Liver (tissue), 3 donors: ENCODE measurements at regions not wholly inside any gene's neighbourhood (a gene's known extent, or its start where the extent isn't known, plus 50 kb on each side); places are given as distances from the start of the nearest gene placed in this dataset.

Experiments used
- ATF3 ChIP-seq: IDR thresholded peaks from 2 replicates; pipeline ENCODE4 v1.6.1; 2016; ENCODE audit warnings: antibody characterized with exemption
- CTCF ChIP-seq: fragments of 150-350 bp; IDR thresholded peaks from 2 replicates; pipeline ENCODE4 v1.5.1; 2017; ENCODE audit warnings: improper control_type of control experiment, low read depth, low read length; ENCODE audit not compliant: missing input control
- EGR1 ChIP-seq, 2 donors: IDR thresholded peaks; 2 replicates each; pipeline ENCODE4 v1.6.1; 2016 to 2018; ENCODE audit warnings: antibody characterized with exemption in 2 of 2, low read depth in 2 of 2
- FOXA1 ChIP-seq: IDR thresholded peaks from 2 replicates; pipeline ENCODE4 v1.6.1; 2016; ENCODE audit warnings: antibody characterized with exemption
- GABPA ChIP-seq, 2 donors: IDR thresholded peaks in 1 of 2; conservative IDR thresholded peaks in 1 of 2; 2 replicates each; pipeline ENCODE4 v1.6.1; 2016; ENCODE audit warnings: antibody characterized with exemption in 2 of 2, mild to moderate bottlenecking in 1 of 2, moderate library complexity in 1 of 2
- JUND ChIP-seq, 2 donors: IDR thresholded peaks; 2 replicates each; pipeline ENCODE4 v1.6.1; 2016; ENCODE audit warnings: antibody characterized with exemption in 2 of 2
- MAX ChIP-seq: IDR thresholded peaks from 2 replicates; pipeline ENCODE4 v1.6.1; 2016; ENCODE audit warnings: antibody characterized with exemption
- NR2F2 ChIP-seq: IDR thresholded peaks from 2 replicates; pipeline ENCODE4 v1.6.1; 2016; ENCODE audit warnings: antibody characterized with exemption
- RAD21 ChIP-seq, 2 donors: IDR thresholded peaks; 2 replicates each; pipeline ENCODE4 v1.6.1; 2016; ENCODE audit warnings: antibody characterized with exemption in 2 of 2, mild to moderate bottlenecking in 2 of 2
- REST ChIP-seq: IDR thresholded peaks from 2 replicates; pipeline ENCODE4 v1.6.1; 2016; ENCODE audit warnings: antibody characterized with exemption, mild to moderate bottlenecking
- RXRA ChIP-seq, 2 donors: IDR thresholded peaks; 2 replicates each; pipeline ENCODE4 v1.6.1; 2017 to 2018; ENCODE audit warnings: antibody characterized with exemption in 2 of 2, mild to moderate bottlenecking in 1 of 2
- SP1 ChIP-seq: IDR thresholded peaks from 2 replicates; pipeline ENCODE4 v1.6.1; 2018; ENCODE audit warnings: antibody characterized with exemption, mild to moderate bottlenecking
- TAF1 ChIP-seq: conservative IDR thresholded peaks from 2 replicates; pipeline ENCODE4 v1.6.1; 2016; ENCODE audit warnings: antibody characterized with exemption, mild to moderate bottlenecking
- YY1 ChIP-seq: IDR thresholded peaks from 2 replicates; pipeline ENCODE4 v1.6.1; 2016; ENCODE audit warnings: antibody characterized with exemption, mild to moderate bottlenecking
- donor health status: healthy.
- donor health status: healthy.

GRCh38 chr16:63684149-63685101, 1437.4 kb downstream of the CDH11 start:
- TF ChIP-seq CTCF (no peak), ATF3 (no peak), TAF1 (no peak), SP1 (no peak), RXRA (IDR thresholded peaks at IDR 0.05) (no peak), REST (no peak), YY1 (no peak), GABPA (IDR thresholded peaks at IDR 0.05 in 1 of 2, conservative IDR thresholded peaks at IDR 0.05 in 1 of 2) (no peak), NR2F2 (no peak), JUND (IDR thresholded peaks at IDR 0.05) (no peak), RAD21 (IDR thresholded peaks at IDR 0.05) (no peak), FOXA1 (no peak), MAX (no peak), EGR1 (IDR thresholded peaks at IDR 0.05; ENCODE audit: low read depth in 2 of 2) (no peak)
